Heart left ventricle (tissue), 16 donors: ENCODE measurements at regions not wholly inside any gene's neighbourhood (a gene's known extent, or its start where the extent isn't known, plus 50 kb on each side); places are given as distances from the start of the nearest gene placed in this dataset.

Experiments
- ATAC-seq, 4 donors: fragments of 200-7000 bp; cut with Tn5 transposase; one replicate each; pipeline ENCODE4 v1.9.1; 2020 to 2022; ENCODE audit warnings: moderate library complexity in 4 of 4, mild to moderate bottlenecking in 3 of 4, moderate number of reproducible peaks in 1 of 4
- DNase-seq, 5 donors: peaks; one replicate each; pipeline ENCODE4 v3.0.0-alpha.2; 2020
- H3K27ac ChIP-seq, 12 donors: fragments of 200-600 bp; sonication (generic) in 4 of 12; one replicate each; pipeline versions ENCODE4 v1.5.0 to v1.8.0; 2016 to 2022; ENCODE audit warnings: mild to moderate bottlenecking in 2 of 12
- H3K27me3 ChIP-seq, 9 donors: fragments of 200-600 bp; sonication (generic) in 2 of 9; one replicate each; pipeline versions ENCODE4 v1.5.1 to v1.8.0; 2016 to 2022; ENCODE audit warnings: mild to moderate bottlenecking in 3 of 9
- H3K36me3 ChIP-seq, 9 donors: fragments of 200-600 bp; sonication (generic) in 2 of 9; one replicate each; pipeline versions ENCODE4 v1.5.0 to v1.8.0; 2018 to 2022; ENCODE audit warnings: mild to moderate bottlenecking in 2 of 9
- H3K4me1 ChIP-seq, 12 donors: fragments of 200-600 bp; sonication (generic) in 4 of 12; one replicate each; pipeline versions ENCODE4 v1.5.0 to v1.8.0; 2016 to 2022; ENCODE audit warnings: mild to moderate bottlenecking in 3 of 12
- H3K4me3 ChIP-seq, 12 donors: fragments of 200-600 bp; sonication (generic) in 4 of 12; one replicate each; pipeline versions ENCODE4 v1.5.0 to v1.8.0; 2017 to 2022; ENCODE audit warnings: mild to moderate bottlenecking in 9 of 12, moderate library complexity in 4 of 12
- H3K9me3 ChIP-seq, 12 donors: fragments of 200-600 bp; sonication (generic) in 4 of 12; one replicate each; pipeline versions ENCODE4 v1.5.0 to v1.8.0; 2016 to 2022; ENCODE audit warnings: mild to moderate bottlenecking in 1 of 12
- CTCF ChIP-seq, 12 donors: fragments of 200-600 bp; sonication (generic) in 4 of 12; IDR thresholded peaks; one replicate each; pipeline versions ENCODE4 v1.5.0 to v1.8.0; 2018 to 2022; ENCODE audit warnings: antibody characterized with exemption in 12 of 12, mild to moderate bottlenecking in 5 of 12
- POLR2A ChIP-seq, 2 donors: fragments of 450-650 bp; IDR thresholded peaks; one replicate each; pipeline ENCODE4 v1.6.1; 2017; ENCODE audit warnings: antibody characterized with exemption in 2 of 2, mild to moderate bottlenecking in 2 of 2, moderate library complexity in 2 of 2
- WGBS, 4 donors: extraction: QIAGEN DNeasy Blood & Tissue Kit in 2 of 4; methylation state at CpG; one replicate each; pipeline versions ENCODE4 v1.1.5 to v1.1.7; 2013 to 2018; 5-methylcytosine and 5-hydroxymethylcytosine counted together
- intact Hi-C, 10 donors: fragments of 100-400 bp; cut with DNase I; formaldehyde crosslinking; loops; one replicate each; pipeline versions ENCODE4 v1.11.1 to v1.14.2; 2022
- donor health status: ischemic (EF 13 %, LVEDD 7.1; RV severe dilation, severe dysfunction).
- donor health status: healthy with polysubstance abuse.
- donor health status: DM: no; HTN: yes; CAD: no.
- donor health status: DM: no; HTN: no; CAD: no.
- donor health status: ischemic (EF 25% LVEDD 6.9; RV normal size, moderate dysfunction).
- donor health status: ischemic (EF 25% LVEDD 5.7; RV mildly dilated, moderate dysfunction).
- donor health status: healthy.
- donor health status: DM: yes; HTN: yes; CAD: no.
- donor health status: ischemic (EF 35%, LVEDD 5.7; RV mildly dilated, moderate dysfunction).
- donor health status: nonischemic (EF 11% LVEDD 7.7; RV severe dilation, severe dysfunction).
- donor health status: DM: yes; HTN: yes; CAD: no.
- donor health status: PGD.
- donor health status: ischemic (EF 29% LVEDD 5.4; RV normal size, mild dysfunction).
- donor health status: nonischemic (EF 23%, LVEDD 6.1; RV moderate dilation, normal function).

GRCh38 chr3:69458803-69459365 lies 73.0 kb upstream of the FRMD4B start:
- H3K4me3 ChIP-seq, result no peak overlapping the region
- DNase-seq (no peak), ATAC-seq (no peak)
- intact Hi-C loops, result no loop called here
- TF ChIP-seq POLR2A (IDR thresholded peaks at IDR 0.05), result no peak
- no peak for TF ChIP-seq CTCF (IDR thresholded peaks at IDR 0.05)
- no peaks in the 10 kb centered on the region for H3K27me3 ChIP-seq
- no peaks in the 10 kb centered on the region for H3K36me3 ChIP-seq
- 46 to 64% (median 53%) methylated on average over 2 of the region's 2 CpGs for WGBS, 4 donors
- no peak overlapping the region for H3K27ac ChIP-seq
- H3K4me1 ChIP-seq, result peaks cover 0 to 8% (median 0%) of the 10 kb centered on the region in 12 donors
- no peaks in the 10 kb centered on the region for H3K9me3 ChIP-seq

- TF ChIP-seq POLR2A (IDR thresholded peaks at IDR 0.05) (no peak), CTCF (IDR thresholded peaks at IDR 0.05) (no peak)
- Histone ChIP-seq H3K27ac (no peak overlapping the region), H3K4me1 (peaks cover 0 to 12% (median 1%) of the 10 kb centered on the region in 12 donors), H3K27me3 (no peaks in the 10 kb centered on the region), H3K36me3 (no peaks in the 10 kb centered on the region), H3K4me3 (no peak overlapping the region), H3K9me3 (no peaks in the 10 kb centered on the region)
- ATAC-seq (no peak), DNase-seq (no peak)
- 92 to 98% (median 95%) methylated on average over 4 of the region's 4 CpGs for WGBS, 4 donors
- intact Hi-C loops, result no loop called here
Observed at GRCh38 chr3:69456631-69457030, 70.7 kb upstream of the FRMD4B start.

- no peaks in the 10 kb centered on the region for H3K27me3 ChIP-seq
- H3K36me3 ChIP-seq, result no peaks in the 10 kb centered on the region
- ATAC-seq (peak in 1 of 4 donors; percentile 18), DNase-seq (no peak)
- intact Hi-C loops, result loop anchor here in 2 of 10 donors (5.0 kb wide), 1 partner anchor 218 kb away; no protein-coding TSS in a partner anchor
- H3K4me3 ChIP-seq, result no peak overlapping the region
- H3K9me3 ChIP-seq, result no peaks in the 10 kb centered on the region
- WGBS, 4 donors, result 87 to 92% (median 89%) methylated on average over 15 to 22 of the region's 22 CpGs
- H3K27ac ChIP-seq, result no peak overlapping the region
- peaks cover 0 to 15% (median 1%) of the 10 kb centered on the region in 12 donors for H3K4me1 ChIP-seq
- no peak for TF ChIP-seq CTCF (IDR thresholded peaks at IDR 0.05)
- no peak for TF ChIP-seq POLR2A (IDR thresholded peaks at IDR 0.05)
Observed at GRCh38 chr3:69454204-69454787, 68.4 kb upstream of the FRMD4B start.

- ATAC-seq (no peak), DNase-seq (no peak)
- H3K9me3 ChIP-seq, result no peaks in the 10 kb centered on the region
- peaks cover 0 to 15% (median 0%) of the 10 kb centered on the region in 12 donors for H3K4me1 ChIP-seq
- intact Hi-C loops, result loop anchor here in 2 of 10 donors (5.0 kb wide), 1 partner anchor 220 kb away; no protein-coding TSS in a partner anchor
- H3K27me3 ChIP-seq, result no peaks in the 10 kb centered on the region
- 63 to 76% (median 67%) methylated on average over 2 of the region's 2 CpGs for WGBS, 4 donors
- H3K36me3 ChIP-seq, result no peaks in the 10 kb centered on the region
- peak overlapping the region in 1 of 12 donors; percentile 14 for H3K27ac ChIP-seq
- TF ChIP-seq CTCF (IDR thresholded peaks at IDR 0.05), result no peak
- TF ChIP-seq POLR2A (IDR thresholded peaks at IDR 0.05), result no peak
- no peak overlapping the region for H3K4me3 ChIP-seq
Observed at GRCh38 chr3:69452295-69452694, 66.4 kb upstream of the FRMD4B start.
